GM21390 (cell line): ENCODE measurements at regions not wholly inside any gene's neighbourhood (a gene's known extent, or its start where the extent isn't known, plus 50 kb on each side); places are given as distances from the start of the nearest gene placed in this dataset.

Experiments
- ATAC-seq: cut with Tn5 transposase; IDR thresholded peaks from one replicate; pipeline ENCODE4 v1.9.1; 2021; ENCODE audit not compliant: unreplicated experiment

GRCh38 chr14:32019276-32019675 lies 57.8 kb upstream of the ARHGAP5 start:
- ATAC-seq, result no peak

GRCh38 chr14:32020882-32021281 lies 56.2 kb upstream of the ARHGAP5 start:
- no peak for ATAC-seq

DNA sequence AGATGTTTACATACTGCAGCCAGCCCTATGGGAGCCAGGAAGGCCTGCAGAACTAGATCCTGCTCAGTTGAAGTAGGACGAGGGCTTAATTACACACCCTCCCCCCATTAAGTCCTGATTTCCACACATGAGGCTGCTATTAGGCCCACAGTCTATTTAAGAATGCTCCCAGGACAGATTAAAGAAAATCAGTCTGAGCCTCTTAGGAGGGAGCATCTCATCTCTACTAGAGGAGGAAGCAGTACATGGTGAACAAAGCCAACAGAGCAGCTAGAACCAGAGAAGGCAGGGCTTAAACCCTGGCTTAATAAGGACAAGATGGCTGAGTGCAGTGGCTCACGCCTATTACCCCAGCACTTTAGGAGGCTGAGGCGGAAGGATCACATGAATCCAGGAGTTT lies 55.8 kb upstream of the ARHGAP5 start:
- no peak for ATAC-seq

DNA sequence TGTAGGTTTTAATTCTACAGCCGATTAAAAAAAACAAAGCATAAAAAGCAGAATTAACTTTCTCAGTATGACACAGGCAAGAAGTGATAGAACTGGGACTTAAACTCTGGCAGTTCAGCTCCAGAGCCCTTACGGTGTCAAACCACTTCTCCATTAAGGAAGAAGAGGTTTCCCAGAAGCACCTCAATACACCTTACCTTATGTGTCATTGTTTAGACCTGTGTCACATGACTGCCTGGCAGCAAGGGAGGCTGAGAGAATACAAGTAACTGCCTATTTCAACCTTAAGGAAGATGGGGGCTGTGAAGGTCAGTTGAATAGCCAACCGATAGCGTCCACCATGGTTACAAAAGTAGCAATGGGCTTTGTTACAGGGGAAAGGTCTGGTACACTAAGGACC lies 54.6 kb upstream of the ARHGAP5 start:
- ATAC-seq, result no peak

DNA sequence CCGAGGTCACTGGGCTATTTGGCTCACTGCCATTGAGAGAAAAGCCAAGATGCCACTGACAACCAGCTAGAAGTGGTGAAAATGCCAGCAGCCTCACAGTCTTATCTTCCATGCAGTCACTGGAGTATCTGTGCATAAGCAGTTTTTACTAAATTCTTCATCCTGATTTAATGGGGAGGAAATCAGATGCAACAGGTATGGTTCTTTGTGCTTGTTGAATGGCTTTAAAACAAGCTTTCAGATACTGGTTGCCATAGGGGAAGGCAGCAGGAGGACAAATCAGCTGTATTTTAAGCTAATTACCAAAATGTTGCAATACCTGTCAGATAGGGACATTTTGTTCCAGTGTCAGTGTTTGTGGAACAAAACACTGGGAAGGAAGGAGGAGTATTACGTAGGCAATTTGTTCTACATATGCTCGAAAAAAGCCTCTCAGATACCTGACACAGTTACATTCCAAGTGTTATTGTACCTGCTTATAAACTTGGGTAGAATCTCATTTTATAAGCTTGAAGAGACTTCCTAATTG lies 54.1 kb upstream of the ARHGAP5 start:
- no peak for ATAC-seq

- no peak for ATAC-seq
Observed at GRCh38 chr14:32023540-32023939, 53.6 kb upstream of the ARHGAP5 start.

DNA sequence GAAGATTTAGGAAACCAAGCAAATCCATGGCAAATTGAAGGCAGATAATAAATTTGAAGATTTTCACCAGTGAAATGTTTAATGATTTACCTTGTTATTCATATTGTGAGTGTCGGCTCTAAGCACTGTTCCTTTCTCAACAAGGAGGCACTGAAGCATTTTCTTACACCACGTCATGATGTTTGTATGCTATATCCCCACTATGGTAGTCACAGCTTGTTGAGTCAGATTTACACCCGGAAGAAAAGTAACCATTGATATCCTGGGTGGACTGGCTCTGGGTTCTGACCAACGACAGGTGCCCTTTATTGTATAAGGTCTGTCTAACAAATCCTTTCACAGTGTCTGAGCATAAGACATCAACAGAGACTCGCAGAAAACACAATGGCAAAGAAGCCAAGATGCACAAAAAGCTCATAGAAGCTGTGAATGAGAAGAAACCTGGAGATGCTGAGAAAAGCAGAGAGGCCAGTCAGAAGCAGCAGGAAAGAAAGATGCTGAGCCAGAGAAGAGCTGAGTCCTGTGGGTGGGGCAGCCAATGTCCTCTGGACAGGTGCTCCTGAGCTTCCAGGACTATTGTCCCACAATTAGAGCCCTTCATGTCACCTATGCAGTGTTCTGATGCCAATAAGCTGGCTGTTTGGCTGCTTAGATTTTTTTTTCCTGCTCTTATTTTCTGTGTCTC lies 49.7 kb upstream of the ARHGAP5 start:
- ATAC-seq, result no peak
